Glomerular visceral epithelial cell (primary cell): ENCODE measurements at regions not wholly inside any gene's neighbourhood (a gene's known extent, or its start where the extent isn't known, plus 50 kb on each side); places are given as distances from the start of the nearest gene placed in this dataset.

Source experiments
- DNase-seq: peaks from one replicate; pipeline ENCODE4 v3.0.0-alpha.2; 2016; ENCODE audit errors: extremely low spot score

DNA sequence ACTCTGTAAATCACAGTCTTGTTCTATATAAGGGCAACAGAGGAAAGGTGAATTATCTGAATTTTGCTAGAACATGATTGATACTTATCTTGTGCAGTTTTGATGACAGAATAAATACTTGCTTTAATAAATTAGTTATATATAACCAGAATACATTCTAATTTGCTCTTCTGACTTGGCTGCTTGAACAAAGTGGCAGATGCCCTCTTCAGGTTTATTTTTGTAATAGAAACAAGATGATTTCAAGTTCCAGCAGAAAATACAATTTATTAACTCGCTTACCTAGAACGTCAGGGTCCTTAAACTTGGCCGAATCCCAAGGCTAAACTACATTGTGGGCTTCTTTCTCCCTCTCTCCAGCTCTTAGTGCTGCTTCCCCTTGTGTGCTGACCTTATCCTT is 57.6 kb upstream of the SSTR1 start:
- no peak for DNase-seq
